B cell (primary cell): ENCODE measurements at regions not wholly inside any gene's neighbourhood (a gene's known extent, or its start where the extent isn't known, plus 50 kb on each side); places are given as distances from the start of the nearest gene placed in this dataset.

Source experiments
- CTCF ChIP-seq: fragments of 200-600 bp; IDR thresholded peaks from one replicate; pipeline ENCODE4 v1.8.0; 2022; ENCODE audit warnings: antibody characterized with exemption, mild to moderate bottlenecking
- EZH2 ChIP-seq: IDR thresholded peaks from 2 replicates; pipeline ENCODE4 v1.6.1; 2012; ENCODE audit warnings: borderline replicate concordance, low read depth, mild to moderate bottlenecking, moderate library complexity, low read length; ENCODE audit not compliant: insufficient read depth, poor library complexity, severe bottlenecking

- TF ChIP-seq CTCF (no peak), EZH2 (no peak)
Measured at GRCh38 chr9:7879551-7880245, 80.1 kb upstream of the DMAC1 start.
